ENCODE measurements at regions not wholly inside any gene's neighbourhood (a gene's known extent, or its start where the extent isn't known, plus 50 kb on each side); places are given as distances from the start of the nearest gene placed in this dataset.

DNA sequence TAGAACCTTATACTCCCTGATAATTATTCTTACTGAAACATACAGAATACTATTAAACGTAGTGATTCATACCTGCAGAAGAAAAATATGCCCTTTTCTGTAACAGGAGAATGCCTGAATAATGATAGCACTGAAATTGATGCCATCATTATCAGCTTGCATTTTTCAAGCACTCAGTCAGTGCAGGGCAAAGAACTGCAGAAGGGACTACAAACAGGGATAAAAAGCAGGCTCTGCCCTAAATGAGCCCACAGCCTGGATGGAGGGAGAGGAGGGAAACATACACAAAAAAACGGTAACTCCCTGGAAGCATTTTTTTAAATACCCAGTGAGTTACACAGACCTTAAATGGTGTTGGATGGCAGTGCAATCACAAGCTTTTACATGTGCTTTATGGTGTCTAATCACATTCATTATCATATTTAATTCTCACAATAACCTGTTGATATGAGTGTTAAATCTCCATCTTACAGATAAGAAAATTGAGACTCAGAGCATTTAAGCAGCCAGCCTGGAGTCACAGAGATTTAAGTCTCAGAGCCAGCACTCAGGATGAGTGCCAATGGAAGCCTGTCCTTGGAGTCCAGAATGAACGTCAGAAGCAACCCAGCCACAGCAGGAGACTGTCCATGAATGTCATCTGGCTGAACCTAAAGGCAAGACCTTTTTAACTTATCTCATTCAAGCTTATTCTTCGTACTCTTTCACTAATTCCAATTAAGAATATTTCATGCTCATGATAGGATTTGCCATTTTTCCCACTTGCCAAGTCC, 139.3 kb upstream of the CTNNA2 start:
- Histone ChIP-seq H3K27ac (ENCODE audit: low read depth, low read length) (no peak overlapping the region), H3K4me3 (replicated peaks in 1 of 2; ENCODE audit: low read depth in 1 of 2, low read length in 2 of 2) (no peak overlapping the region), H3K9me2 (ENCODE audit: insufficient read depth) (no peaks in the 10 kb centered on the region), H3K9me3 (ENCODE audit: control insufficient read depth in 1 of 2, insufficient read depth in 1 of 2, low read depth in 1 of 2, low read length in 2 of 2) (peaks cover 13 to 16% of the 10 kb centered on the region in 2 experiments; a peak in 2 of 4 replicates), H3K79me2 (ENCODE audit: insufficient read depth, low read length) (no peaks in the 10 kb centered on the region), H3K36me3 (ENCODE audit: control insufficient read depth in 1 of 2, insufficient read depth in 2 of 2, low read length in 2 of 2) (no peaks in the 10 kb centered on the region), H3K4me1 (ENCODE audit: control insufficient read depth in 1 of 2, insufficient read depth in 2 of 2, low read length in 2 of 2) (no peaks in the 10 kb centered on the region), H3K4me2 (ENCODE audit: low read length) (no peak overlapping the region), H3K9ac (ENCODE audit: low read length) (no peak overlapping the region), H4K20me1 (ENCODE audit: insufficient read depth) (no peaks in the 10 kb centered on the region), H2AFZ (ENCODE audit: low read depth, low read length, poor library complexity, severe bottlenecking) (no peak overlapping the region), H3K27me3 (ENCODE audit: insufficient read depth, low read length) (no peaks in the 10 kb centered on the region)
- no TSS peak for BruUV-seq (replicated peaks)
- no peak for ATAC-seq
- no peak for DNase-seq (ENCODE audit: low read depth, low spot score)
- intact Hi-C loops (cut with micrococcal nuclease), result no loop called here
- ChIA-PET POLR2A (no interaction called here), RAD21 (ENCODE audit: low non-redundant PET in 1 of 2, low total read pairs in 2 of 2, uncharacterized antibody in 2 of 2, unreplicated experiment in 2 of 2) (no interaction called here), CTCF (no interaction called here)
- TF ChIP-seq, protein P1, sequence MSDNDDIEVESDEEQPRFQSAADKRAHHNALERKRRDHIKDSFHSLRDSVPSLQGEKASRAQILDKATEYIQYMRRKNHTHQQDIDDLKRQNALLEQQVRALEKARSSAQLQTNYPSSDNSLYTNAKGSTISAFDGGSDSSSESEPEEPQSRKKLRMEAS (IDR thresholded peaks at IDR 0.05), result no peak
- TF ChIP-seq, protein P2, sequence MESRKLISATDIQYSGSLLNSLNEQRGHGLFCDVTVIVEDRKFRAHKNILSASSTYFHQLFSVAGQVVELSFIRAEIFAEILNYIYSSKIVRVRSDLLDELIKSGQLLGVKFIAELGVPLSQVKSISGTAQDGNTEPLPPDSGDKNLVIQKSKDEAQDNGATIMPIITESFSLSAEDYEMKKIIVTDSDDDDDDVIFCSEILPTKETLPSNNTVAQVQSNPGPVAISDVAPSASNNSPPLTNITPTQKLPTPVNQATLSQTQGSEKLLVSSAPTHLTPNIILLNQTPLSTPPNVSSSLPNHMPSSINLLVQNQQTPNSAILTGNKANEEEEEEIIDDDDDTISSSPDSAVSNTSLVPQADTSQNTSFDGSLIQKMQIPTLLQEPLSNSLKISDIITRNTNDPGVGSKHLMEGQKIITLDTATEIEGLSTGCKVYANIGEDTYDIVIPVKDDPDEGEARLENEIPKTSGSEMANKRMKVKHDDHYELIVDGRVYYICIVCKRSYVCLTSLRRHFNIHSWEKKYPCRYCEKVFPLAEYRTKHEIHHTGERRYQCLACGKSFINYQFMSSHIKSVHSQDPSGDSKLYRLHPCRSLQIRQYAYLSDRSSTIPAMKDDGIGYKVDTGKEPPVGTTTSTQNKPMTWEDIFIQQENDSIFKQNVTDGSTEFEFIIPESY (IDR thresholded peaks at IDR 0.05; ENCODE audit: extremely low read depth, insufficient replicate concordance, low read length), result no peak
- TF ChIP-seq YY1 (IDR thresholded peaks at IDR 0.05; ENCODE audit: extremely low read depth, insufficient replicate concordance, low read depth, low read length), result no peak

DNA sequence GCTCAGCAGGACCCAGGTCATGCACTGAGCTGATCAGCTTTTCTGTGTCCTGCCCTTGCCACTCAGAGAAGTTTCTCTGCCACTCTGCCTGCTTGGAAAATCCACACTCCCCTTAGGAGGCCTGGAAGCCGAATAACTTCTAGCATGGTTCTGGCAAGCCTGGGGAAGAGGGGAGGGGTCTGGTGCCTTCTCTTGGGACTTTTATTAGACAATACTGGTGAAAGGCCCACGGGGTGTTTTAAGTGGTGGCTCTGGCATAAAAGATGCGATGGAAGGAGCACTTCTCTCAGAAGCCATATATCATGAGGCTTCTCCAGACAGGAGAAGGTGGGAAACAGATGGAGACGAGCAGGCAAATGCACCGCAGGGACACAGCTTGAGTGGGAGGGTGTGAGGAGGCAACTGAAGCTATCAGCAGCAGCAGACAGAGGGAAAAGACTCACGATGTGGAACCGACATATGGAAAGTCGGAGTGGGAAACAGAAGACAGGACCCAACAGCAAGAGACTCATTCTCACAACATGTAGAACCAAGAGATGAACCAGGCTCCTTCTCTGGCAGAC, 141.8 kb upstream of the CTNNA2 start:
- Histone ChIP-seq H4K20me1 (ENCODE audit: insufficient read depth) (no peaks in the 10 kb centered on the region), H3K27ac (ENCODE audit: low read depth, low read length) (no peak overlapping the region), H3K4me2 (ENCODE audit: low read length) (no peak overlapping the region), H2AFZ (ENCODE audit: low read depth, low read length, poor library complexity, severe bottlenecking) (no peak overlapping the region), H3K27me3 (ENCODE audit: insufficient read depth, low read length) (no peaks in the 10 kb centered on the region), H3K9ac (ENCODE audit: low read length) (no peak overlapping the region), H3K4me3 (replicated peaks in 1 of 2; ENCODE audit: low read depth in 1 of 2, low read length in 2 of 2) (no peak overlapping the region), H3K4me1 (ENCODE audit: control insufficient read depth in 1 of 2, insufficient read depth in 2 of 2, low read length in 2 of 2) (no peaks in the 10 kb centered on the region), H3K36me3 (ENCODE audit: control insufficient read depth in 1 of 2, insufficient read depth in 2 of 2, low read length in 2 of 2) (no peaks in the 10 kb centered on the region), H3K79me2 (ENCODE audit: insufficient read depth, low read length) (no peaks in the 10 kb centered on the region), H3K9me2 (ENCODE audit: insufficient read depth) (no peaks in the 10 kb centered on the region), H3K9me3 (ENCODE audit: control insufficient read depth in 1 of 2, insufficient read depth in 1 of 2, low read depth in 1 of 2, low read length in 2 of 2) (peaks cover 13 to 26% of the 10 kb centered on the region in 2 experiments; a peak in 2 of 4 replicates)
- CTCF ChIA-PET, result no interaction called here
- DNase-seq (ENCODE audit: low read depth, low spot score), result no peak
- no peak for ATAC-seq
- BruUV-seq (replicated peaks), result no TSS peak
- POLR2A ChIA-PET, result no interaction called here
- RAD21 ChIA-PET (ENCODE audit: low non-redundant PET in 1 of 2, low total read pairs in 2 of 2, uncharacterized antibody in 2 of 2, unreplicated experiment in 2 of 2), result no interaction called here
- intact Hi-C loops (cut with micrococcal nuclease), result no loop called here
- TF ChIP-seq ELF1 (IDR thresholded peaks at IDR 0.05; ENCODE audit: borderline replicate concordance, low read depth) (no peak), EZH2 (IDR thresholded peaks at IDR 0.05) (no peak), FOSL1 (IDR thresholded peaks at IDR 0.05; ENCODE audit: low read depth) (no peak), POLR2AphosphoS5 (IDR thresholded peaks at IDR 0.05; ENCODE audit: low read depth, low read length) (no peak), ZNF274 (IDR thresholded peaks at IDR 0.05; ENCODE audit: low read depth, low read length) (no peak), EZH2phosphoT487 (IDR thresholded peaks at IDR 0.05; ENCODE audit: borderline replicate concordance) (no peak), JUND (IDR thresholded peaks at IDR 0.05) (no peak), YY1 (IDR thresholded peaks at IDR 0.05; ENCODE audit: extremely low read depth, insufficient replicate concordance, low read depth, low read length) (no peak), RAD21 (IDR thresholded peaks at IDR 0.05; ENCODE audit: low read depth) (no peak), ZFX (IDR thresholded peaks at IDR 0.05) (no peak)
- TF ChIP-seq, protein P2 (IDR thresholded peaks at IDR 0.05; ENCODE audit: extremely low read depth, insufficient replicate concordance, low read length), result no peak

All from HCT116 (cell line).